ENCODE measurements at regions not wholly inside any gene's neighbourhood (a gene's known extent, or its start where the extent isn't known, plus 50 kb on each side); places are given as distances from the start of the nearest gene placed in this dataset.
"Not testable (repeated sequence)": the region's sequence is repeated elsewhere in the genome, so short reads cannot be mapped to it uniquely, and the experiment has no call there.

- DNase-seq (no peak), ATAC-seq (no peak)
- Histone ChIP-seq H3K36me3 (no peaks in the 10 kb centered on the region), H3K4me3 (no peak overlapping the region), H3K4me1 (no peaks in the 10 kb centered on the region), H3K9me3 (no peaks in the 10 kb centered on the region), H3K27me3 (no peaks in the 10 kb centered on the region), H3K27ac (no peak overlapping the region)
- in situ Hi-C loops (cut with MboI; ENCODE audit: low sequenced_read_pairs in 4 of 4) = no loop called here
- TF ChIP-seq CTCF (IDR thresholded peaks at IDR 0.05 in 4 of 5, conservative IDR thresholded peaks at IDR 0.05 in 1 of 5) (no peak), POLR2A (IDR thresholded peaks at IDR 0.05) (no peak)
- intact Hi-C loops (cut with DNase I; ENCODE audit: low total_unique reads) = no loop called here
These were observed 128.1 kb upstream of the HS3ST4 start for GRCh38 chr16:25563700-25564099.

GRCh38 chr16:25561723-25562122, 130.0 kb upstream of the HS3ST4 start:
- H3K4me3 ChIP-seq; H3K9me3 ChIP-seq; intact Hi-C loops (cut with DNase I; ENCODE audit: low total_unique reads); H3K36me3 ChIP-seq; H3K4me1 ChIP-seq; ATAC-seq; H3K27ac ChIP-seq; DNase-seq; in situ Hi-C loops (cut with MboI; ENCODE audit: low sequenced_read_pairs in 4 of 4); H3K27me3 ChIP-seq: not testable (repeated sequence)

- ATAC-seq; H3K9me3 ChIP-seq; DNase-seq; H3K4me1 ChIP-seq; intact Hi-C loops (cut with DNase I; ENCODE audit: low total_unique reads); H3K27me3 ChIP-seq; H3K4me3 ChIP-seq; H3K36me3 ChIP-seq; in situ Hi-C loops (cut with MboI; ENCODE audit: low sequenced_read_pairs in 4 of 4); H3K27ac ChIP-seq: not testable (repeated sequence)
These were observed 134.8 kb upstream of the HS3ST4 start for GRCh38 chr16:25556968-25557312.

- H3K4me3 ChIP-seq; in situ Hi-C loops (cut with MboI; ENCODE audit: low sequenced_read_pairs in 4 of 4); H3K27me3 ChIP-seq; H3K9me3 ChIP-seq; H3K4me1 ChIP-seq; H3K27ac ChIP-seq; ATAC-seq; intact Hi-C loops (cut with DNase I; ENCODE audit: low total_unique reads); H3K36me3 ChIP-seq; DNase-seq: not testable (repeated sequence)
These were observed 135.3 kb upstream of the HS3ST4 start for GRCh38 chr16:25556289-25556967.

- Histone ChIP-seq H3K9me3 (no peaks in the 10 kb centered on the region), H3K36me3 (no peaks in the 10 kb centered on the region), H3K4me3 (no peak overlapping the region), H3K27ac (no peak overlapping the region), H3K27me3 (no peaks in the 10 kb centered on the region), H3K4me1 (no peaks in the 10 kb centered on the region)
- DNase-seq (no peak), ATAC-seq (no peak)
- intact Hi-C loops (cut with DNase I; ENCODE audit: low total_unique reads) (no loop called here), in situ Hi-C loops (cut with MboI; ENCODE audit: low sequenced_read_pairs in 4 of 4) (no loop called here)
- TF ChIP-seq POLR2A (IDR thresholded peaks at IDR 0.05) (no peak), CTCF (IDR thresholded peaks at IDR 0.05 in 4 of 5, conservative IDR thresholded peaks at IDR 0.05 in 1 of 5) (no peak)
These were observed 137.9 kb upstream of the HS3ST4 start for GRCh38 chr16:25553711-25554436.

GRCh38 chr16:25550647-25551046, 141.1 kb upstream of the HS3ST4 start:
- H3K27me3 ChIP-seq = no peaks in the 10 kb centered on the region
- intact Hi-C loops (cut with DNase I; ENCODE audit: low total_unique reads) (no loop called here), in situ Hi-C loops (cut with MboI; ENCODE audit: low sequenced_read_pairs in 4 of 4) (no loop called here)
- no peaks in the 10 kb centered on the region for H3K9me3 ChIP-seq
- H3K4me1 ChIP-seq = no peaks in the 10 kb centered on the region
- no peak for DNase-seq
- H3K27ac ChIP-seq = no peak overlapping the region
- TF ChIP-seq POLR2A (IDR thresholded peaks at IDR 0.05) (no peak), CTCF (IDR thresholded peaks at IDR 0.05 in 4 of 5, conservative IDR thresholded peaks at IDR 0.05 in 1 of 5) (no peak)
- no peak overlapping the region for H3K4me3 ChIP-seq
- no peak for ATAC-seq
- no peaks in the 10 kb centered on the region for H3K36me3 ChIP-seq

Data from gastrocnemius medialis (tissue), 4 donors.